Activated CD8-positive, alpha-beta memory T cell treated with anti-CD3 and anti-CD28 coated beads for 36 hours (primary cell): ENCODE measurements at regions not wholly inside any gene's neighbourhood (a gene's known extent, or its start where the extent isn't known, plus 50 kb on each side); places are given as distances from the start of the nearest gene placed in this dataset.
"Not testable (repeated sequence)": the region's sequence is repeated elsewhere in the genome, so short reads cannot be mapped to it uniquely, and the experiment has no call there.

ENCODE experiments used
- CTCF ChIA-PET: fragments of 350-600 bp; sonication (Branson Sonifier 250); formaldehyde crosslinking; loops from one replicate; lab custom pipeline; 2021; ENCODE audit warnings: antibody characterized with exemption; lab: Charles Lee
- POLR2A ChIA-PET: fragments of 350-600 bp; sonication (Branson Sonifier 250); formaldehyde crosslinking; loops from one replicate; lab custom pipeline; 2021; ENCODE audit warnings: antibody characterized with exemption; lab: Charles Lee

- POLR2A ChIA-PET, result not testable (repeated sequence)
These were observed 77.9 kb downstream of the NR4A2 start for GRCh38 chr2:156254637-156255067.

GRCh38 chr2:156253765-156254164 is 78.8 kb downstream of the NR4A2 start:
- ChIA-PET POLR2A (no interaction called here), CTCF (no interaction called here)

More at GRCh38 chr2:156254637-156255067, 77.9 kb downstream of the NR4A2 start:
- CTCF ChIA-PET, result not testable (repeated sequence)

- CTCF ChIA-PET, result interaction anchor here (0.7 kb wide), 1 partner anchor 7 kb away, joined by 3 read pairs; no protein-coding TSS in a partner anchor
- POLR2A ChIA-PET, result no interaction called here
These were observed 89.6 kb downstream of the NR4A2 start for GRCh38 chr2:156242874-156243273.

GRCh38 chr2:156237558-156237957 is 95.0 kb downstream of the NR4A2 start:
- ChIA-PET CTCF (no interaction called here), POLR2A (no interaction called here)

- CTCF ChIA-PET, result no interaction called here
- POLR2A ChIA-PET, result no interaction called here
These were observed 102.7 kb downstream of the NR4A2 start for GRCh38 chr2:156229724-156230362.

GRCh38 chr2:156223328-156223727 is 109.2 kb downstream of the NR4A2 start:
- POLR2A ChIA-PET, CTCF ChIA-PET: not testable (repeated sequence)

- ChIA-PET POLR2A (no interaction called here), CTCF (no interaction called here)
These were observed 110.8 kb downstream of the NR4A2 start for GRCh38 chr2:156221703-156222102.

- ChIA-PET CTCF (no interaction called here), POLR2A (no interaction called here)
These were observed 112.9 kb downstream of the NR4A2 start for GRCh38 chr2:156219491-156220100.

GRCh38 chr2:156215656-156216055 is 116.9 kb downstream of the NR4A2 start:
- CTCF ChIA-PET, result no interaction called here
- POLR2A ChIA-PET, result no interaction called here

- ChIA-PET POLR2A (no interaction called here), CTCF (no interaction called here)
These were observed 121.2 kb downstream of the NR4A2 start for GRCh38 chr2:156211318-156211717.

- ChIA-PET POLR2A (no interaction called here), CTCF (no interaction called here)
These were observed 126.2 kb downstream of the NR4A2 start for GRCh38 chr2:156206355-156206754.

GRCh38 chr2:156199588-156199987 is 132.9 kb downstream of the NR4A2 start:
- ChIA-PET CTCF (no interaction called here), POLR2A (no interaction called here)

- CTCF ChIA-PET, result no interaction called here
- POLR2A ChIA-PET, result no interaction called here
These were observed 136.5 kb downstream of the NR4A2 start for GRCh38 chr2:156196031-156196430.

GRCh38 chr2:156192468-156192867 is 140.1 kb downstream of the NR4A2 start:
- POLR2A ChIA-PET, result no interaction called here
- CTCF ChIA-PET, result no interaction called here

GRCh38 chr2:156191527-156191926 is 141.0 kb downstream of the NR4A2 start:
- CTCF ChIA-PET, result no interaction called here

GRCh38 chr2:156190517-156190916 is 142.0 kb downstream of the NR4A2 start:
- POLR2A ChIA-PET, result no interaction called here
- CTCF ChIA-PET, result no interaction called here

More at GRCh38 chr2:156191527-156191926, 141.0 kb downstream of the NR4A2 start:
- POLR2A ChIA-PET, result no interaction called here

- CTCF ChIA-PET, result no interaction called here
- POLR2A ChIA-PET, result no interaction called here
These were observed 142.9 kb downstream of the NR4A2 start for GRCh38 chr2:156189584-156189983.

GRCh38 chr2:156189143-156189542 is 143.4 kb downstream of the NR4A2 start:
- POLR2A ChIA-PET, result no interaction called here
- CTCF ChIA-PET, result no interaction called here

GRCh38 chr2:156182132-156182531 is 150.4 kb downstream of the NR4A2 start:
- ChIA-PET CTCF (no interaction called here), POLR2A (no interaction called here)

- ChIA-PET CTCF (no interaction called here), POLR2A (no interaction called here)
These were observed 151.3 kb downstream of the NR4A2 start for GRCh38 chr2:156181208-156181607.

- POLR2A ChIA-PET, result no interaction called here
- CTCF ChIA-PET, result interaction anchor here (0.7 kb wide), 1 partner anchor 270 kb away, joined by 6 read pairs; no protein-coding TSS in a partner anchor
These were observed 154.9 kb downstream of the NR4A2 start for GRCh38 chr2:156177654-156178053.
